SK-N-SH (cell line): ENCODE measurements at regions not wholly inside any gene's neighbourhood (a gene's known extent, or its start where the extent isn't known, plus 50 kb on each side); places are given as distances from the start of the nearest gene placed in this dataset.

Experiments used
- CTCF ChIA-PET: fragments of 300-600, 350-600 bp; formaldehyde crosslinking; extraction: SDS; loops from one replicate; lab custom pipeline; 2021; lab: Yijun Ruan, JAX
- POLR2A ChIA-PET: fragments of 350-600 bp; sonication (Branson Sonifier 250); formaldehyde crosslinking; extraction: SDS; loops from one replicate; lab custom pipeline; 2020; ENCODE audit warnings: antibody characterized with exemption, inconsistent platforms; lab: Yijun Ruan, JAX
- DNase-seq: peaks from one replicate; pipeline ENCODE4 v3.0.0; 2012
- H2AFZ ChIP-seq: fragments of 200-600 bp; sonication (generic); 2 replicates; pipeline ENCODE4 v1.8.1; 2016; ENCODE audit warnings: antibody characterized with exemption, mild to moderate bottlenecking, low read depth
- H3F3A ChIP-seq: fragments of 200-600 bp; sonication (generic); replicated peaks from 2 replicates; pipeline ENCODE3; 2016; ENCODE audit warnings: antibody characterized with exemption, mild to moderate bottlenecking; ENCODE audit not compliant: insufficient read depth
- H3K27ac ChIP-seq, 2 experiments: fragments of 200-500 bp in 1 of 2; fragments of 200-600 bp in 1 of 2; sonication (Bioruptor generic) in 1 of 2; sonication (generic), shearing (Covaris generic) in 1 of 2; 2 replicates each; pipeline versions ENCODE4 v1.5.1 to v1.6.1; 2014 to 2016; ENCODE audit warnings: low read depth in 2 of 2, inconsistent platforms in 1 of 2, low read length in 1 of 2, mild to moderate bottlenecking in 1 of 2, mixed read lengths in 1 of 2
- H3K27me3 ChIP-seq: fragments of 200-600 bp; sonication (generic), shearing (Covaris generic); 2 replicates; pipeline ENCODE4 v1.6.1; 2016; ENCODE audit warnings: mixed run types; ENCODE audit not compliant: insufficient read depth
- H3K36me3 ChIP-seq, 2 experiments: fragments of 200-500 bp in 1 of 2; fragments of 200-600 bp in 1 of 2; sonication (Bioruptor generic) in 1 of 2; sonication (generic) in 1 of 2; replicated peaks in 1 of 2; 2 replicates each; pipeline versions ENCODE3 to v1.5.1; 2014 to 2016; ENCODE audit warnings: low read length in 1 of 2, mild to moderate bottlenecking in 1 of 2; ENCODE audit not compliant: insufficient read depth in 2 of 2, control insufficient read depth in 1 of 2
- H3K4me1 ChIP-seq, 2 experiments: fragments of 200-500 bp in 1 of 2; fragments of 200-600 bp in 1 of 2; sonication (Bioruptor generic) in 1 of 2; sonication (generic), shearing (Covaris generic) in 1 of 2; 2 replicates each; pipeline versions ENCODE4 v1.5.1 to v1.6.1; 2014 to 2016; ENCODE audit warnings: low read depth in 1 of 2, low read length in 1 of 2, mixed run types in 1 of 2; ENCODE audit not compliant: insufficient read depth in 2 of 2, control insufficient read depth in 1 of 2
- H3K4me2 ChIP-seq: fragments of 200-600 bp; sonication (generic), shearing (Covaris generic); 2 replicates; pipeline ENCODE4 v1.6.1; 2017; ENCODE audit warnings: mixed run types
- H3K4me3 ChIP-seq, 2 experiments: fragments of 200-500 bp in 1 of 2; fragments of 200-600 bp in 1 of 2; sonication (Bioruptor generic) in 1 of 2; sonication (generic), shearing (Covaris generic) in 1 of 2; 2 replicates each; pipeline versions ENCODE4 v1.5.1 to v1.8.1; 2014 to 2016; ENCODE audit warnings: low read depth in 2 of 2, inconsistent platforms in 1 of 2, low read length in 1 of 2, mild to moderate bottlenecking in 1 of 2, mixed read lengths in 1 of 2, moderate library complexity in 1 of 2
- H3K79me2 ChIP-seq: fragments of 200-600 bp; sonication (generic); 2 replicates; pipeline ENCODE4 v1.8.1; 2017; ENCODE audit warnings: mild to moderate bottlenecking; ENCODE audit not compliant: insufficient read depth
- H3K9ac ChIP-seq: fragments of 200-600 bp; sonication (generic); 2 replicates; pipeline ENCODE4 v1.6.1; 2017; ENCODE audit warnings: mixed run types
- H3K9me2 ChIP-seq: fragments of 200-600 bp; sonication (generic); 2 replicates; pipeline ENCODE4 v1.6.1; 2017; ENCODE audit warnings: mixed run types
- H3K9me3 ChIP-seq: fragments of 200-600 bp; sonication (generic); 2 replicates; pipeline ENCODE4 v1.6.1; 2017; ENCODE audit warnings: mixed run types, mild to moderate bottlenecking, moderate library complexity
- H4K20me1 ChIP-seq: fragments of 200-600 bp; sonication (generic); 2 replicates; pipeline ENCODE4 v1.6.1; 2017; ENCODE audit warnings: mild to moderate bottlenecking, mixed run types; ENCODE audit not compliant: insufficient read depth
- CHD2 ChIP-seq: fragments of 150-350 bp; IDR thresholded peaks from 2 replicates; pipeline ENCODE4 v1.6.1; 2018; ENCODE audit warnings: low read length; ENCODE audit not compliant: partially characterized antibody
- FOXJ3 ChIP-seq: sonication (generic); formaldehyde crosslinking; IDR thresholded peaks from 2 replicates; pipeline ENCODE4 v1.5.1; 2020; ENCODE audit warnings: mild to moderate bottlenecking, missing genetic modification reagents
- FOXM1 ChIP-seq: IDR thresholded peaks from 2 replicates; pipeline ENCODE4 v1.4.0; 2012; ENCODE audit warnings: low read depth, mild to moderate bottlenecking
- GABPA ChIP-seq: IDR thresholded peaks from 2 replicates; pipeline ENCODE4 v1.4.0; 2012; ENCODE audit warnings: low read depth, mild to moderate bottlenecking
- GATA2 ChIP-seq: sonication (generic); formaldehyde crosslinking; IDR thresholded peaks from 2 replicates; pipeline ENCODE4 v1.5.0; 2020; ENCODE audit warnings: mild to moderate bottlenecking, missing genetic modification reagents
- MAX ChIP-seq: IDR thresholded peaks from 2 replicates; pipeline ENCODE4 v1.4.0; 2012; ENCODE audit warnings: low read depth
- MEF2A ChIP-seq: IDR thresholded peaks from 2 replicates; pipeline ENCODE4 v1.4.0; 2012; ENCODE audit warnings: low read depth, borderline replicate concordance
- NFIC ChIP-seq: IDR thresholded peaks from 2 replicates; pipeline ENCODE4 v1.4.0; 2012; ENCODE audit warnings: borderline replicate concordance
- RXRA ChIP-seq: IDR thresholded peaks from 2 replicates; pipeline ENCODE4 v1.4.0; 2012; ENCODE audit warnings: low read depth, mild to moderate bottlenecking, borderline replicate concordance
- SIN3A ChIP-seq: IDR thresholded peaks from 2 replicates; pipeline ENCODE4 v1.6.1; 2012; ENCODE audit warnings: low read depth, mild to moderate bottlenecking, low read length, moderate library complexity, borderline replicate concordance
- TAF1 ChIP-seq: IDR thresholded peaks from 2 replicates; pipeline ENCODE4 v1.6.1; 2012; ENCODE audit warnings: low read depth, mild to moderate bottlenecking, low read length, moderate library complexity, borderline replicate concordance
- TCF12 ChIP-seq: IDR thresholded peaks from 2 replicates; pipeline ENCODE4 v1.4.0; 2012
- WGBS: methylation state at CpG from one replicate; pipeline ENCODE4 v1.1.6; 2017; ENCODE audit warnings: low lambda C conversion rate; 5-methylcytosine and 5-hydroxymethylcytosine counted together
- TF ChIP-seq, protein P1 (sequence below): IDR thresholded peaks from 2 replicates; pipeline ENCODE4; 2012
- TF ChIP-seq, protein P2 (sequence below): IDR thresholded peaks from 2 replicates; pipeline ENCODE4 v1.4.0; 2012; ENCODE audit warnings: low read depth, borderline replicate concordance

- Histone ChIP-seq H3K9ac (no peak overlapping the region), H3F3A (peaks cover 6% of the 10 kb centered on the region), H3K27ac (no peak overlapping the region; a peak in 1 of 4 replicates), H3K4me3 (no peak overlapping the region), H3K4me1 (peaks cover 0 to 3% of the 10 kb centered on the region in 2 experiments; a peak in 2 of 4 replicates), H3K36me3 (no peaks in the 10 kb centered on the region), H4K20me1 (no peaks in the 10 kb centered on the region), H3K9me2 (no peaks in the 10 kb centered on the region), H3K4me2 (no peak overlapping the region), H3K79me2 (no peaks in the 10 kb centered on the region), H3K9me3 (no peaks in the 10 kb centered on the region)
- no peak for DNase-seq
- 62% methylated on average over 3 of the region's 3 CpGs for WGBS
- peak; percentile 32; the same call in 1 of the 2 replicates for TF ChIP-seq RXRA
- peak; percentile 46; the same call in 1 of the 2 replicates for TF ChIP-seq MAX
- TF ChIP-seq MEF2A: no peak
- no peak for TF ChIP-seq GABPA
- TF ChIP-seq CHD2: no peak
- peak; percentile 23; the same call in 1 of the 2 replicates for TF ChIP-seq NFIC
- TF ChIP-seq, protein P1, sequence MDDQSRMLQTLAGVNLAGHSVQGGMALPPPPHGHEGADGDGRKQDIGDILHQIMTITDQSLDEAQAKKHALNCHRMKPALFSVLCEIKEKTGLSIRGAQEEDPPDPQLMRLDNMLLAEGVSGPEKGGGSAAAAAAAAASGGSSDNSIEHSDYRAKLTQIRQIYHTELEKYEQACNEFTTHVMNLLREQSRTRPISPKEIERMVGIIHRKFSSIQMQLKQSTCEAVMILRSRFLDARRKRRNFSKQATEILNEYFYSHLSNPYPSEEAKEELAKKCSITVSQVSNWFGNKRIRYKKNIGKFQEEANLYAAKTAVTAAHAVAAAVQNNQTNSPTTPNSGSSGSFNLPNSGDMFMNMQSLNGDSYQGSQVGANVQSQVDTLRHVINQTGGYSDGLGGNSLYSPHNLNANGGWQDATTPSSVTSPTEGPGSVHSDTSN: peak; percentile 31
- TF ChIP-seq, protein P2, sequence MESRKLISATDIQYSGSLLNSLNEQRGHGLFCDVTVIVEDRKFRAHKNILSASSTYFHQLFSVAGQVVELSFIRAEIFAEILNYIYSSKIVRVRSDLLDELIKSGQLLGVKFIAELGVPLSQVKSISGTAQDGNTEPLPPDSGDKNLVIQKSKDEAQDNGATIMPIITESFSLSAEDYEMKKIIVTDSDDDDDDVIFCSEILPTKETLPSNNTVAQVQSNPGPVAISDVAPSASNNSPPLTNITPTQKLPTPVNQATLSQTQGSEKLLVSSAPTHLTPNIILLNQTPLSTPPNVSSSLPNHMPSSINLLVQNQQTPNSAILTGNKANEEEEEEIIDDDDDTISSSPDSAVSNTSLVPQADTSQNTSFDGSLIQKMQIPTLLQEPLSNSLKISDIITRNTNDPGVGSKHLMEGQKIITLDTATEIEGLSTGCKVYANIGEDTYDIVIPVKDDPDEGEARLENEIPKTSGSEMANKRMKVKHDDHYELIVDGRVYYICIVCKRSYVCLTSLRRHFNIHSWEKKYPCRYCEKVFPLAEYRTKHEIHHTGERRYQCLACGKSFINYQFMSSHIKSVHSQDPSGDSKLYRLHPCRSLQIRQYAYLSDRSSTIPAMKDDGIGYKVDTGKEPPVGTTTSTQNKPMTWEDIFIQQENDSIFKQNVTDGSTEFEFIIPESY: no peak
- peak; percentile 39; the same call in 1 of the 2 replicates for TF ChIP-seq TCF12
- TF ChIP-seq, all 33 proteins: peak for 5
- H2AFZ ChIP-seq: no peak overlapping the region
- ChIA-PET CTCF (no interaction called here), POLR2A (no interaction called here)
- no peaks in the 10 kb centered on the region for H3K27me3 ChIP-seq
Observed at GRCh38 chr6:12567682-12568081, 148.9 kb upstream of the PHACTR1 start.

DNA sequence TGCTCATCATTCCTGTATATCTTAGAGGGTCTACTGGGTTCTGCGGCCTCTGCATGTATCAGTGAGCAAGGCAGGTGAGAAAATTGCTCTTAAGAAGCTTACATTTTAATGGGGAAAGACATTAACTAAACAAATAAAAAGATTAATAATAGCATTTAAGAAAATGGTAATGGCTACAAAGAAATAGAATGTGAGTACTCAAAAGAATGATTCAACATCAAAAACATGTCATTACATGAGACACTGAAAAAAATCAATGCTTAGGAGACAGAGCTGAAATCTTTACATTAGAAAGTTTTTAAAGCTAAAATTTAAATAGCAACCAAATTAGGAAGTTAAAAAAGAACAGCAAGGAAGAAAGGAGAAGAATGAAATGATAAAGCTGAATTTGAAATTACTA, 146.9 kb upstream of the PHACTR1 start:
- Histone ChIP-seq H3K9me3 (no peaks in the 10 kb centered on the region), H3F3A (peaks cover 14% of the 10 kb centered on the region), H4K20me1 (no peaks in the 10 kb centered on the region), H3K4me3 (no peak overlapping the region), H3K27me3 (no peaks in the 10 kb centered on the region), H3K9ac (no peak overlapping the region), H3K36me3 (no peaks in the 10 kb centered on the region), H3K9me2 (no peaks in the 10 kb centered on the region), H3K79me2 (no peaks in the 10 kb centered on the region), H3K4me2 (no peak overlapping the region), H3K4me1 (peaks cover 0 to 18% of the 10 kb centered on the region in 2 experiments; a peak in 3 of 4 replicates), H3K27ac (no peak overlapping the region; a peak in 1 of 4 replicates), H2AFZ (no peak overlapping the region; the same call in 1 of the 2 replicates)
- CTCF ChIA-PET: no interaction called here
- no peak for DNase-seq
- WGBS: 100% methylated on average over 1 of the region's 1 CpG
- POLR2A ChIA-PET: no interaction called here
- TF ChIP-seq, protein P1: no peak
- no peak for TF ChIP-seq FOXM1
- no peak for TF ChIP-seq TAF1
- no peak for TF ChIP-seq FOXJ3 (CRISPR knock-in tag)
- no peak for TF ChIP-seq SIN3A
- TF ChIP-seq GATA2 (CRISPR knock-in tag): no peak
- TF ChIP-seq MEF2A: no peak
